Gastrocnemius medialis (tissue), 4 donors: ENCODE measurements at regions not wholly inside any gene's neighbourhood (a gene's known extent, or its start where the extent isn't known, plus 50 kb on each side); places are given as distances from the start of the nearest gene placed in this dataset.

Experiments
- ATAC-seq, 2 donors: fragments of 150-250 bp; one replicate each; pipeline ENCODE4 v1.9.1; 2016
- DNase-seq, 2 donors: peaks; one replicate each; pipeline ENCODE4 v3.0.0-alpha.2; 2019
- H3K27ac ChIP-seq, 4 donors: fragments of 200-600 bp; sonication (generic); 1 replicate in 1 of 4; 2 replicates in 3 of 4; pipeline ENCODE4 v1.5.1; 2016 to 2018; ENCODE audit warnings: mild to moderate bottlenecking in 2 of 4, moderate library complexity in 1 of 4
- H3K27me3 ChIP-seq, 3 donors: fragments of 200-600 bp; sonication (generic) in 2 of 3; 1 replicate in 1 of 3; 2 replicates in 2 of 3; pipeline versions ENCODE4 v1.5.1 to v1.6.0; 2016 to 2019; ENCODE audit warnings: mild to moderate bottlenecking in 1 of 3, moderate library complexity in 1 of 3
- H3K36me3 ChIP-seq, 2 donors: fragments of 200-600 bp; sonication (generic) in 1 of 2; one replicate each; pipeline ENCODE4 v1.5.1; 2017 to 2018
- H3K4me1 ChIP-seq, 2 donors: fragments of 200-600 bp; sonication (generic) in 1 of 2; one replicate each; pipeline ENCODE4 v1.5.1; 2016 to 2017; ENCODE audit warnings: mild to moderate bottlenecking in 2 of 2
- H3K4me3 ChIP-seq, 4 donors: fragments of 200-600 bp; sonication (generic) in 3 of 4; 1 replicate in 1 of 4; 2 replicates in 3 of 4; pipeline ENCODE4 v1.5.1; 2016 to 2019; ENCODE audit warnings: mild to moderate bottlenecking in 2 of 4
- H3K9me3 ChIP-seq, 3 donors: fragments of 200-600 bp; sonication (generic) in 2 of 3; 1 replicate in 1 of 3; 2 replicates in 2 of 3; pipeline ENCODE4 v1.5.1; 2016 to 2019
- POLR2A ChIP-seq, 2 donors: fragments of 450-650 bp; IDR thresholded peaks; one replicate each; pipeline ENCODE4 v1.6.1; 2017; ENCODE audit warnings: antibody characterized with exemption in 2 of 2, mild to moderate bottlenecking in 2 of 2, moderate library complexity in 2 of 2
- in situ Hi-C, 4 donors: fragments of 200-750 bp; cut with MboI; loops; one replicate each; pipeline versions ENCODE4 v1.15.0 to v1.8.0; 2017; ENCODE audit warnings: low sequenced_read_pairs in 4 of 4
- intact Hi-C: fragments of 100-400 bp; cut with DNase I; formaldehyde crosslinking; loops from one replicate; pipeline ENCODE4 v1.15.1; 2023; ENCODE audit warnings: low total_unique reads
- TF ChIP-seq, protein P1 (sequence below), 5 experiments: fragments of 450-650 bp in 3 of 5; fragments of 200-600 bp in 2 of 5; sonication (generic) in 2 of 5; IDR thresholded peaks in 4 of 5; conservative IDR thresholded peaks in 1 of 5; 1 replicate in 4 of 5; 2 replicates in 1 of 5; pipeline ENCODE4 v1.5.1; 2016 to 2019; ENCODE audit warnings: antibody characterized with exemption in 5 of 5, mild to moderate bottlenecking in 3 of 5, moderate library complexity in 3 of 5

DNA sequence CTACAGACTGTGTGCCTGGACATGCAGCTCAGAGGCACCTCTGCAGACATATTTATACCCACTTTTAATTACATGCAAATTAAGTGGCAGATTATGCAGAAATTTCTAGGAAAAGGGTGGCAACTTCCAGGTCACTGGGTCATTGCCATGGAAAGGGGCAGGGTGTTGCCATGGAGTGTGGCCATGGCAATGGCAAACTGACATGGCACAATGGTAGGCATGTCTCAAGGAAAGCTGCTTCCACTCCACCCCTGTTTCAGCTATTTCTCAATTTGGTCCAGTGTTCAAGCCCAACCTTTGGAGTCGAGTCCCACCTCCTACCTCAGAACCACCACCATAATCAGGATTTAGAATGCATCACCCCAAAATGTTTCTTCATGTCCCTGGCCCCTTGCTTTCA is 170.7 kb upstream of the TSHZ3 start:
- Histone ChIP-seq H3K9me3 (peaks cover 0 to 13% (median 0%) of the 10 kb centered on the region in 3 donors), H3K4me3 (no peak overlapping the region), H3K27ac (no peak overlapping the region), H3K4me1 (no peaks in the 10 kb centered on the region), H3K27me3 (no peaks in the 10 kb centered on the region), H3K36me3 (no peaks in the 10 kb centered on the region)
- in situ Hi-C loops (no loop called here), intact Hi-C loops (no loop called here)
- no peak for DNase-seq
- TF ChIP-seq, protein P1, sequence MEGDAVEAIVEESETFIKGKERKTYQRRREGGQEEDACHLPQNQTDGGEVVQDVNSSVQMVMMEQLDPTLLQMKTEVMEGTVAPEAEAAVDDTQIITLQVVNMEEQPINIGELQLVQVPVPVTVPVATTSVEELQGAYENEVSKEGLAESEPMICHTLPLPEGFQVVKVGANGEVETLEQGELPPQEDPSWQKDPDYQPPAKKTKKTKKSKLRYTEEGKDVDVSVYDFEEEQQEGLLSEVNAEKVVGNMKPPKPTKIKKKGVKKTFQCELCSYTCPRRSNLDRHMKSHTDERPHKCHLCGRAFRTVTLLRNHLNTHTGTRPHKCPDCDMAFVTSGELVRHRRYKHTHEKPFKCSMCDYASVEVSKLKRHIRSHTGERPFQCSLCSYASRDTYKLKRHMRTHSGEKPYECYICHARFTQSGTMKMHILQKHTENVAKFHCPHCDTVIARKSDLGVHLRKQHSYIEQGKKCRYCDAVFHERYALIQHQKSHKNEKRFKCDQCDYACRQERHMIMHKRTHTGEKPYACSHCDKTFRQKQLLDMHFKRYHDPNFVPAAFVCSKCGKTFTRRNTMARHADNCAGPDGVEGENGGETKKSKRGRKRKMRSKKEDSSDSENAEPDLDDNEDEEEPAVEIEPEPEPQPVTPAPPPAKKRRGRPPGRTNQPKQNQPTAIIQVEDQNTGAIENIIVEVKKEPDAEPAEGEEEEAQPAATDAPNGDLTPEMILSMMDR (IDR thresholded peaks at IDR 0.05 in 4 of 5, conservative IDR thresholded peaks at IDR 0.05 in 1 of 5) = no peak
- no peak for TF ChIP-seq POLR2A (IDR thresholded peaks at IDR 0.05)
- ATAC-seq = no peak

DNA sequence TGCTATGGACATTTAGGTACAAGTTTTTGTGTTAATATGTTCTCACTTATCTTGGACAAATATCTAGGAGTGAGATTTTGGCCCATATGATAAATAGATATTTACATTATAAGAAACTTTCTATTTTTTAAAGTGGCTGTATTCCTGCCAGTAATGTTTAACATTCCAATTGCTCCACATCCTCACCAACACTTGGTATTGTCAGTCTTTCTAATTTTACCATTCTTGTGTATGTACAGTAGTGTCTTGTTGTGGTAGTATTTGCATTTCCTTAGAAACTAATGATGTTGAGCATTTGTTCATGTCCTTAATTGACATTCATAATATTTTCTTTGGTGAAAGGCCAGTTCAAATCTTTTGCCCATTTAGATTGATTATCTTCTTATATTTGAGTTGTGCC is 171.4 kb upstream of the TSHZ3 start:
- in situ Hi-C loops = no loop called here
- Histone ChIP-seq H3K27me3 (no peaks in the 10 kb centered on the region), H3K27ac (no peak overlapping the region), H3K9me3 (peaks cover 0 to 15% (median 0%) of the 10 kb centered on the region in 3 donors), H3K4me1 (no peaks in the 10 kb centered on the region), H3K4me3 (no peak overlapping the region), H3K36me3 (no peaks in the 10 kb centered on the region)
- ATAC-seq (no peak), DNase-seq (no peak)
- intact Hi-C loops = no loop called here
- TF ChIP-seq POLR2A (IDR thresholded peaks at IDR 0.05) = no peak
- TF ChIP-seq, protein P1 (IDR thresholded peaks at IDR 0.05 in 4 of 5, conservative IDR thresholded peaks at IDR 0.05 in 1 of 5) = no peak

DNA sequence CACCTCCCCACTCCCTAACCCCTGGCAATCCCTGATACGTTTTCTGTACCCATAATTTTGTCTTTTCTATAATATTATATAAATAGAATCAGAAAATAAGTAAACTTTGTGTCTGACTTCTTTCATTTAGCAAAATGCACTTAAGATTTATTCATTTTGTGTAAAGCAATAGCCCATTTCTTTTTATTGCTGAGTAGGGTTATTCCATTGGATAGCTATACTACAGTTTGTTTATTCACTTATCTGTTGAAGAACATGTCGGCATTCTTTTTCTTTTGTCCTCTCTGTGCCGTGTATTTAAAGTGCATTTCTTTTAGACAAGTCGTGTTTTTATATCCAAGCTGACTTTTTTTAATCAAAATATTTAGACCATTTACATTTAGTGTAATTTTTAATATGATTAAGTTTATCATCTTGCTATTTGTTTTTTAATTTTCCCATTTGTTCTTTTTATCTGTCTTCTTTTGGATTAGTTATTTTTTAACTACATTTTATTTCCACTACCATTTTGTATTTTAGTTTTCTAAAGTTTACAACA is 176.4 kb upstream of the TSHZ3 start:
- Histone ChIP-seq H3K9me3 (peaks cover 0 to 8% (median 0%) of the 10 kb centered on the region in 3 donors), H3K4me1 (no peaks in the 10 kb centered on the region), H3K27ac (no peak overlapping the region), H3K36me3 (no peaks in the 10 kb centered on the region), H3K27me3 (no peaks in the 10 kb centered on the region), H3K4me3 (no peak overlapping the region)
- TF ChIP-seq, protein P1 (IDR thresholded peaks at IDR 0.05 in 4 of 5, conservative IDR thresholded peaks at IDR 0.05 in 1 of 5) = no peak
- TF ChIP-seq POLR2A (IDR thresholded peaks at IDR 0.05) = no peak
- DNase-seq (no peak), ATAC-seq (no peak)
- intact Hi-C loops = no loop called here
- in situ Hi-C loops = loop anchor here in 1 of 4 donors (25.0 kb wide), 1 partner anchor 838 kb away; no protein-coding TSS in a partner anchor

DNA sequence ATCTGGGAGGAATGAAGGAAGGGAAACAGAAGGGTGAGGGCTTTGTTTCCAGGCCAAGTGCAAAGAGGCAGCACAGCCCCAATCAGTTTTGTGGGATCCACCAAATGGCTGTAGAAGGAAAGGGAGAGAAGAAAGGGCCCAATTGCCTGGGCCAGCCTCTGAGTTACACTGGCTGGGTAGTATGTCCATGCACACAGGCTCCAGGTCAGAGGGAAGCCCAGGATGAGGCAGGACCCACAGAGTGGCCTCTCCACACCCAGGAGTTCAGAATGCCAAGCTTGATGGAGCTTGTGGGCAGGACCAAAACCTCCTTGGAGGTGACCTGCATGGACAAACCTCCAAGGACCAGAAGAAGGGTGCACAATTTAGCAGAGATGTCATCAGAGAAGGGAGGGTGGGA is 178.2 kb upstream of the TSHZ3 start:
- H3K36me3 ChIP-seq = no peaks in the 10 kb centered on the region
- in situ Hi-C loops (loop anchor here in 1 of 4 donors (25.0 kb wide), 1 partner anchor 840 kb away; no protein-coding TSS in a partner anchor), intact Hi-C loops (no loop called here)
- no peaks in the 10 kb centered on the region for H3K4me1 ChIP-seq
- no peaks in the 10 kb centered on the region for H3K27me3 ChIP-seq
- ATAC-seq (no peak), DNase-seq (no peak)
- no peak overlapping the region for H3K27ac ChIP-seq
- TF ChIP-seq, protein P1 (IDR thresholded peaks at IDR 0.05 in 4 of 5, conservative IDR thresholded peaks at IDR 0.05 in 1 of 5) = no peak
- TF ChIP-seq POLR2A (IDR thresholded peaks at IDR 0.05) = no peak
- peaks cover 0 to 3% (median 0%) of the 10 kb centered on the region in 3 donors for H3K9me3 ChIP-seq
- H3K4me3 ChIP-seq = no peak overlapping the region

DNA sequence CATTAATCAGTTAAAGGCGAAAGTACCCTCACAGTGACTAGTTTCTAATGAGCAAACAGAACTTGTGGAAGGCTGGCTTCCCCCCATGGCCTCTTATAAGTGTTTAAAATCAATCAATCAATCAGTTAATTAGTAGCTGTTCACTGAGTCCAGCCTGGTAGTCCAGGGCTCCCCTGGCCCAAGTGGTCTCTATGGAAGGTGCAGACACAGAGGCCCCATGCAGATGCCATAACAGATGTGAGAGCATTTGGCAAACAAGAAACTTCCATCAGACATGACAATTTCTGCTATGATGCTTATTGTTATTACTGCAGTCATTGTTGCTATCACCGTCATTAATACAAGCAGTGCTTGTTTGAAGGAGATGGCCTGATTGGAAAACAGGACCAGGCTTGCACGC is 179.0 kb upstream of the TSHZ3 start:
- Histone ChIP-seq H3K4me3 (no peak overlapping the region), H3K9me3 (peaks cover 0 to 3% (median 0%) of the 10 kb centered on the region in 3 donors), H3K36me3 (no peaks in the 10 kb centered on the region), H3K27me3 (no peaks in the 10 kb centered on the region), H3K27ac (no peak overlapping the region), H3K4me1 (no peaks in the 10 kb centered on the region)
- TF ChIP-seq, protein P1 (IDR thresholded peaks at IDR 0.05 in 4 of 5, conservative IDR thresholded peaks at IDR 0.05 in 1 of 5) = no peak
- no peak for TF ChIP-seq POLR2A (IDR thresholded peaks at IDR 0.05)
- intact Hi-C loops (no loop called here), in situ Hi-C loops (loop anchor here in 1 of 4 donors (25.0 kb wide), 1 partner anchor 841 kb away; no protein-coding TSS in a partner anchor)
- no peak for ATAC-seq
- DNase-seq = no peak
